H1 (cell line): ENCODE measurements at regions not wholly inside any gene's neighbourhood (a gene's known extent, or its start where the extent isn't known, plus 50 kb on each side); places are given as distances from the start of the nearest gene placed in this dataset.

Experiments
- CTCF ChIA-PET: fragments of 300-600 bp; sonication (Branson Sonifier 250); formaldehyde crosslinking; loops from one replicate; lab custom pipeline; 2021; ENCODE audit not compliant: partially characterized antibody; lab: Charles Lee
- POLR2A ChIA-PET: fragments of 300-600 bp; sonication (Branson Sonifier 250); formaldehyde crosslinking; loops from one replicate; lab custom pipeline; 2021; ENCODE audit warnings: inconsistent platforms; ENCODE audit not compliant: partially characterized antibody; lab: Charles Lee
- DNase-seq, 2 experiments: peaks; one replicate each; pipeline versions ENCODE4 v3.0.0 to v3.0.0-alpha.2; 2010 to 2022; ENCODE audit warnings: low spot score in 2 of 2, low read depth in 1 of 2, mixed read lengths in 1 of 2
- FAIRE-seq: peaks from 2 replicates; lab custom pipeline; 2011; peaks lifted over from hg19 to GRCh38; lab: Jason Lieb, UNC
- H2AFZ ChIP-seq: 2 replicates; pipeline ENCODE4 v1.8.1; 2012; ENCODE audit warnings: low read length, inconsistent platforms
- H2AK5ac ChIP-seq: 2 replicates; pipeline ENCODE4 v1.6.1; 2013; ENCODE audit warnings: low read depth, low read length
- H2BK120ac ChIP-seq: replicated peaks from 2 replicates; pipeline ENCODE3; 2013; ENCODE audit warnings: low read depth, low read length, inconsistent platforms
- H2BK12ac ChIP-seq: 2 replicates; pipeline ENCODE4 v1.6.1; 2013; ENCODE audit warnings: low read depth, low read length
- H2BK15ac ChIP-seq: 2 replicates; pipeline ENCODE4 v1.6.1; 2013; ENCODE audit warnings: low read length
- H2BK20ac ChIP-seq: 2 replicates; pipeline ENCODE4 v1.6.1; 2013; ENCODE audit warnings: low read length
- H2BK5ac ChIP-seq: 2 replicates; pipeline ENCODE4 v1.6.1; 2013; ENCODE audit warnings: low read depth, low read length
- H3K14ac ChIP-seq: 2 replicates; pipeline ENCODE4 v1.6.1; 2013; ENCODE audit warnings: inconsistent platforms; ENCODE audit not compliant: insufficient read length
- H3K18ac ChIP-seq: 2 replicates; pipeline ENCODE4 v1.6.1; 2013; ENCODE audit warnings: low read length; ENCODE audit errors: extremely low read depth
- H3K23ac ChIP-seq: 2 replicates; pipeline ENCODE4 v1.6.1; 2013; ENCODE audit warnings: inconsistent platforms; ENCODE audit not compliant: insufficient read length
- H3K23me2 ChIP-seq: 2 replicates; pipeline ENCODE4 v1.6.1; 2013; ENCODE audit warnings: low read depth, low read length
- H3K27ac ChIP-seq: 2 replicates; pipeline ENCODE4 v1.6.1; 2011; ENCODE audit warnings: low read depth, low read length, inconsistent platforms
- H3K27me3 ChIP-seq, 4 experiments: replicated peaks in 1 of 4; 1 replicate in 1 of 4; 2 replicates in 3 of 4; pipeline versions ENCODE4 v1.6.1 to v1.8.1; 2011 to 2013; ENCODE audit warnings: low read length in 3 of 4, mild to moderate bottlenecking in 3 of 4, inconsistent platforms in 2 of 4, mixed read lengths in 2 of 4, moderate library complexity in 1 of 4; ENCODE audit not compliant: control insufficient read depth in 3 of 4, insufficient read depth in 3 of 4; ENCODE audit errors: extremely low read depth in 1 of 4
- H3K36me3 ChIP-seq, 4 experiments: 2 replicates each; pipeline versions ENCODE4 v1.6.1 to v1.8.1; 2011 to 2013; ENCODE audit warnings: mild to moderate bottlenecking in 4 of 4, low read length in 3 of 4, moderate library complexity in 2 of 4, control low read depth in 1 of 4, inconsistent platforms in 1 of 4; ENCODE audit not compliant: insufficient read depth in 4 of 4, control insufficient read depth in 2 of 4
- H3K4ac ChIP-seq: replicated peaks from 2 replicates; pipeline ENCODE3; 2013; ENCODE audit warnings: low read length, low read depth, mixed read lengths, inconsistent platforms; ENCODE audit not compliant: insufficient read length
- H3K4me1 ChIP-seq, 4 experiments: replicated peaks in 1 of 4; 1 replicate in 1 of 4; 2 replicates in 3 of 4; pipeline versions ENCODE4 v1.6.1 to v1.8.1; 2011 to 2013; ENCODE audit warnings: low read length in 3 of 4, inconsistent platforms in 2 of 4, mixed read lengths in 1 of 4; ENCODE audit not compliant: insufficient read depth in 4 of 4, control insufficient read depth in 3 of 4
- H3K4me2 ChIP-seq, 2 experiments: 2 replicates each; pipeline versions ENCODE4 v1.6.1 to v1.8.1; 2011 to 2013; ENCODE audit warnings: low read depth in 2 of 2, low read length in 2 of 2, control low read depth in 1 of 2, inconsistent platforms in 1 of 2, mild to moderate bottlenecking in 1 of 2; ENCODE audit not compliant: insufficient read depth in 1 of 2
- H3K4me3 ChIP-seq, 4 experiments: fragments of 200-600, 300-600 bp in 1 of 4; sonication (generic), shearing (Covaris generic), sonication (Bioruptor Twin) in 1 of 4; 2 replicates each; pipeline versions ENCODE4 v1.5.1 to v1.8.1; 2011 to 2016; ENCODE audit warnings: low read length in 4 of 4, low read depth in 3 of 4, control low read depth in 2 of 4, inconsistent platforms in 2 of 4, mild to moderate bottlenecking in 2 of 4, mixed read lengths in 1 of 4, moderate library complexity in 1 of 4; ENCODE audit not compliant: insufficient read depth in 2 of 4; ENCODE audit errors: extremely low read depth in 1 of 4
- H3K56ac ChIP-seq: replicated peaks from 2 replicates; pipeline ENCODE3; 2013; ENCODE audit warnings: low read depth, mild to moderate bottlenecking, mixed read lengths, low read length, inconsistent platforms; ENCODE audit not compliant: insufficient read length
- H3K79me1 ChIP-seq: 2 replicates; pipeline ENCODE4 v1.6.1; 2013; ENCODE audit warnings: low read depth, low read length, control low read depth
- H3K79me2 ChIP-seq, 2 experiments: 2 replicates each; pipeline versions ENCODE4 v1.6.1 to v1.8.1; 2012 to 2013; ENCODE audit warnings: low read length in 2 of 2, mild to moderate bottlenecking in 2 of 2, inconsistent platforms in 1 of 2; ENCODE audit not compliant: insufficient read depth in 2 of 2, control insufficient read depth in 1 of 2
- H3K9ac ChIP-seq, 4 experiments: replicated peaks in 1 of 4; 1 replicate in 1 of 4; 2 replicates in 3 of 4; pipeline versions ENCODE4 v1.6.1 to v1.8.1; 2011 to 2013; ENCODE audit warnings: low read depth in 3 of 4, low read length in 3 of 4, control low read depth in 2 of 4, mild to moderate bottlenecking in 2 of 4, moderate library complexity in 2 of 4, inconsistent platforms in 1 of 4; ENCODE audit errors: extremely low read depth in 1 of 4
- H3K9me3 ChIP-seq, 2 experiments: 2 replicates each; pipeline versions ENCODE4 v1.6.1 to v1.8.1; 2012 to 2013; ENCODE audit warnings: mild to moderate bottlenecking in 2 of 2, moderate library complexity in 2 of 2, control low read depth in 1 of 2, inconsistent platforms in 1 of 2, low read depth in 1 of 2, low read length in 1 of 2, mixed read lengths in 1 of 2; ENCODE audit not compliant: insufficient read depth in 2 of 2
- H4K20me1 ChIP-seq, 2 experiments: replicated peaks in 1 of 2; 2 replicates each; pipeline versions ENCODE3 to v1.8.1; 2011 to 2013; ENCODE audit warnings: inconsistent platforms in 2 of 2, low read length in 2 of 2, mild to moderate bottlenecking in 1 of 2; ENCODE audit not compliant: insufficient read depth in 2 of 2, control insufficient read depth in 1 of 2
- H4K5ac ChIP-seq: 2 replicates; pipeline ENCODE4 v1.6.1; 2013; ENCODE audit warnings: low read length, low read depth, mixed read lengths, inconsistent platforms; ENCODE audit not compliant: insufficient read length
- H4K8ac ChIP-seq: 2 replicates; pipeline ENCODE4 v1.8.0; 2013; ENCODE audit warnings: mild to moderate bottlenecking, moderate library complexity, low read length, inconsistent platforms; ENCODE audit not compliant: insufficient read depth; ENCODE audit errors: extremely low read depth
- H4K91ac ChIP-seq: replicated peaks from 2 replicates; pipeline ENCODE3; 2013; ENCODE audit warnings: low read length, mixed read lengths, inconsistent platforms; ENCODE audit not compliant: insufficient read length
- ASH2L ChIP-seq: fragments of 200-600, 300-600 bp; sonication (generic); IDR thresholded peaks from one replicate; pipeline ENCODE4 v1.7.1; 2017; ENCODE audit warnings: low read length
- BRCA1 ChIP-seq: IDR thresholded peaks from 2 replicates; pipeline ENCODE4 v1.6.1; 2012; ENCODE audit warnings: low read depth, low read length, improper control_type of control experiment
- CHD1 ChIP-seq: IDR thresholded peaks from 2 replicates; pipeline ENCODE4 v1.6.1; 2012; ENCODE audit warnings: low read depth, low read length, improper control_type of control experiment
- EP300 ChIP-seq, 2 experiments: IDR thresholded peaks; 1 replicate in 1 of 2; 2 replicates in 1 of 2; pipeline ENCODE4 v1.6.1; 2011 to 2012; ENCODE audit warnings: low read depth in 2 of 2, low read length in 2 of 2, mild to moderate bottlenecking in 2 of 2, borderline replicate concordance in 1 of 2, inconsistent platforms in 1 of 2, moderate library complexity in 1 of 2
- GABPA ChIP-seq: IDR thresholded peaks from 2 replicates; pipeline ENCODE4 v1.6.1; 2011; ENCODE audit warnings: mild to moderate bottlenecking, low read length, moderate library complexity, borderline replicate concordance; ENCODE audit not compliant: insufficient read depth
- POLR2A ChIP-seq, 2 experiments: IDR thresholded peaks; 1 replicate in 1 of 2; 2 replicates in 1 of 2; pipeline ENCODE4 v1.6.1; 2011; ENCODE audit warnings: low read depth in 2 of 2, low read length in 2 of 2, mild to moderate bottlenecking in 2 of 2; ENCODE audit errors: control extremely low read depth in 1 of 2
- RBBP5 ChIP-seq: IDR thresholded peaks from 2 replicates; pipeline ENCODE4 v1.7.1; 2012; ENCODE audit warnings: low read depth, mild to moderate bottlenecking, inconsistent platforms, low read length, moderate library complexity, borderline replicate concordance
- RNF2 ChIP-seq: fragments of 200-900, 300-1000 bp; sonication (generic); IDR thresholded peaks from 2 replicates; pipeline ENCODE4 v1.7.1; 2016; ENCODE audit warnings: borderline replicate concordance, low read depth, mild to moderate bottlenecking, antibody characterized with exemption, low read length; ENCODE audit not compliant: poor library complexity, severe bottlenecking; ENCODE audit errors: missing control alignments
- RXRA ChIP-seq: IDR thresholded peaks from 2 replicates; pipeline ENCODE4 v1.6.1; 2011; ENCODE audit warnings: low read depth, mild to moderate bottlenecking, low read length, moderate library complexity; ENCODE audit not compliant: insufficient read depth
- SIN3A ChIP-seq, 2 experiments: IDR thresholded peaks in 1 of 2; conservative IDR thresholded peaks in 1 of 2; 2 replicates each; pipeline ENCODE4 v1.6.1; 2011 to 2012; ENCODE audit warnings: low read length in 2 of 2, improper control_type of control experiment in 1 of 2, low read depth in 1 of 2, mild to moderate bottlenecking in 1 of 2
- SIRT6 ChIP-seq: IDR thresholded peaks from one replicate; pipeline ENCODE4 v1.7.1; 2012; ENCODE audit warnings: low read length, inconsistent platforms
- SP1 ChIP-seq: IDR thresholded peaks from 2 replicates; pipeline ENCODE4 v1.6.1; 2011; ENCODE audit warnings: low read depth, low read length
- TEAD4 ChIP-seq: IDR thresholded peaks from 2 replicates; pipeline ENCODE4 v1.6.1; 2012; ENCODE audit warnings: low read depth, low read length, inconsistent platforms, mixed read lengths
- WGBS, 2 experiments: shearing (Covaris generic) in 1 of 2; methylation state at CpG; one replicate each; pipeline versions ENCODE4 v1.1.6 to v1.1.7; 2013 to 2015; ENCODE audit warnings: low lambda C conversion rate in 2 of 2, mixed read lengths in 2 of 2, inconsistent platforms in 1 of 2, low coverage in 1 of 2, missing lambda C conversion rate in 1 of 2; ENCODE audit not compliant: insufficient replicate concordance in 2 of 2, insufficient coverage in 1 of 2, insufficient read length in 1 of 2; ENCODE audit errors: extremely low coverage in 1 of 2, missing lambda C conversion rate in 1 of 2; 5-methylcytosine and 5-hydroxymethylcytosine counted together
- TF ChIP-seq, protein P1 (sequence below): IDR thresholded peaks from 2 replicates; pipeline ENCODE4 v1.6.1; 2012; ENCODE audit warnings: inconsistent platforms

DNA sequence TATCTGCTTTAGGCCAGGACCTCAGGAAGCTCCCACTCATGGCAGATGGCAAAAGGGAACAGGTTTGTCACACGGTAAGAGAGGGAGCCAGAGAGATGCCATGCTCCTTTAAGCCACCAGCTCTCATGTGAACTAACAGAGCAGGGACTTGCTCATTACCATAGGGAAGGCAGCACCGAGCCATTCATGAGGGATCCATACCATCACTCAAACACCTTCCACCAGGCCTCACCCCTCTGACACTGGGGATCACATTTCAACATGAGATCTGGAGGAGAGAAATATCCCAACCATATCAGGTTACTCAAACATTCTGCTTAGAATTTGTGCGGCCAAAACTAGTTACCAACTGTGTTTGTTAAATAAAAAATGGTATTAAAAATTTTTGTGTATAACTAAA, 427.0 kb downstream of the UQCRFS1 start:
- Histone ChIP-seq H3K79me1 (no peaks in the 10 kb centered on the region), H4K91ac (no peak overlapping the region), H3K23ac (no peak overlapping the region), H3K14ac (no peak overlapping the region), H3K79me2 (no peaks in the 10 kb centered on the region), H4K20me1 (no peaks in the 10 kb centered on the region), H2BK15ac (no peak overlapping the region), H3K27me3 (no peaks in the 10 kb centered on the region), H3K4ac (no peak overlapping the region), H3K4me2 (0 out of 4 replicates have a peak overlapping the region, but pooled peaks have one; percentile 1 to 27), H3K4me3 (no peak overlapping the region), H3K36me3 (no peaks in the 10 kb centered on the region), H2BK20ac (no peak overlapping the region), H2BK12ac (no peak overlapping the region), H2BK5ac (no peak overlapping the region), H4K5ac (no peak overlapping the region), H2AK5ac (no peak overlapping the region), H3K56ac (no peak overlapping the region), H3K9me3 (peaks cover 0 to 2% of the 10 kb centered on the region in 2 experiments; a peak in 1 of 4 replicates), H3K23me2 (no peaks in the 10 kb centered on the region), H2BK120ac (no peak overlapping the region), H3K27ac (no peak overlapping the region), H2AFZ (0 out of 2 replicates have a peak overlapping the region, but pooled peaks have one; percentile 55), H4K8ac (no peak overlapping the region), H3K4me1 (peaks cover 0 to 5% (median 0%) of the 10 kb centered on the region in 4 experiments; a peak in 1 of 7 replicates), H3K9ac (no peak overlapping the region), H3K18ac (no peak overlapping the region)
- ChIA-PET POLR2A (no interaction called here), CTCF (interaction anchor here (0.6 to 1.9 kb wide), 3 partner anchors 13 to 77 kb away, joined by 3 to 5 read pairs (median 4); no protein-coding TSS in a partner anchor)
- peak; percentile 89 for FAIRE-seq
- 20% methylated on average over 3 of the region's 3 CpGs; no CpG with 5 or more reads in 1 of the 2 experiments for whole genome bisulfite sequencing, 2 experiments
- DNase-seq: no peak
- no peak for TF ChIP-seq ASH2L
- no peak for TF ChIP-seq SIRT6
- TF ChIP-seq RBBP5: no peak
- TF ChIP-seq RNF2: no peak
- TF ChIP-seq TEAD4: no peak
- TF ChIP-seq BRCA1: no peak
- no peak for TF ChIP-seq SIN3A (conservative IDR thresholded peaks at IDR 0.05 in 1 of 2, IDR thresholded peaks at IDR 0.05 in 1 of 2; ENCODE audit: low read depth in 1 of 2, low read length in 2 of 2)
- no peak for TF ChIP-seq RXRA
- no peak for TF ChIP-seq SP1
- TF ChIP-seq CHD1: no peak
- TF ChIP-seq POLR2A (IDR thresholded peaks at IDR 0.05; ENCODE audit: control extremely low read depth in 1 of 2, low read depth in 2 of 2, low read length in 2 of 2): no peak
- TF ChIP-seq EP300 (IDR thresholded peaks at IDR 0.05; ENCODE audit: borderline replicate concordance in 1 of 2, low read depth in 2 of 2, low read length in 2 of 2): no peak
- no peak for TF ChIP-seq GABPA
- TF ChIP-seq, protein P1, sequence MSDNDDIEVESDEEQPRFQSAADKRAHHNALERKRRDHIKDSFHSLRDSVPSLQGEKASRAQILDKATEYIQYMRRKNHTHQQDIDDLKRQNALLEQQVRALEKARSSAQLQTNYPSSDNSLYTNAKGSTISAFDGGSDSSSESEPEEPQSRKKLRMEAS: no peak
